GM12878 (cell line): ENCODE measurements at regions not wholly inside any gene's neighbourhood (a gene's known extent, or its start where the extent isn't known, plus 50 kb on each side); places are given as distances from the start of the nearest gene placed in this dataset.

ENCODE experiments used
- ATF7 ChIP-seq: fragments of 450-650 bp; IDR thresholded peaks from 2 replicates; pipeline ENCODE4 v1.6.1; 2016; ENCODE audit warnings: low read depth, mild to moderate bottlenecking
- BCLAF1 ChIP-seq: fragments of 450-650 bp; IDR thresholded peaks from 2 replicates; pipeline ENCODE4 v1.6.1; 2017; ENCODE audit warnings: antibody characterized with exemption, mild to moderate bottlenecking, moderate library complexity
- BRCA1 ChIP-seq: IDR thresholded peaks from 2 replicates; pipeline ENCODE4 v1.6.1; 2011; ENCODE audit warnings: low read depth, low read length, improper control_type of control experiment
- EED ChIP-seq: sonication (generic); IDR thresholded peaks from 2 replicates; pipeline ENCODE4 v1.6.1; 2016; ENCODE audit warnings: antibody characterized with exemption, low read depth
- FOS ChIP-seq: IDR thresholded peaks from 3 replicates; pipeline ENCODE4 v1.6.1; 2011; ENCODE audit warnings: borderline replicate concordance; ENCODE audit not compliant: insufficient read length; ENCODE audit errors: extremely low read depth
- IKZF1 ChIP-seq: fragments of 450-650 bp; conservative IDR thresholded peaks from 2 replicates; pipeline ENCODE4 v1.6.1; 2017; ENCODE audit warnings: antibody characterized with exemption, mild to moderate bottlenecking
- NFXL1 ChIP-seq: fragments of 450-650 bp; IDR thresholded peaks from 2 replicates; pipeline ENCODE4 v1.6.1; 2017; ENCODE audit warnings: antibody characterized with exemption, mild to moderate bottlenecking, borderline replicate concordance
- PAX8 ChIP-seq: fragments of 450-650 bp; IDR thresholded peaks from 2 replicates; pipeline ENCODE4 v1.6.1; 2017; ENCODE audit warnings: mild to moderate bottlenecking, moderate library complexity
- RAD21 ChIP-seq: IDR thresholded peaks from 2 replicates; pipeline ENCODE4 v1.6.1; 2011; ENCODE audit warnings: mild to moderate bottlenecking, low read depth, low read length, moderate library complexity; ENCODE audit not compliant: insufficient read depth
- RB1 ChIP-seq: fragments of 450-650 bp; formaldehyde crosslinking; IDR thresholded peaks from 2 replicates; pipeline ENCODE4 v1.6.1; 2017; ENCODE audit warnings: mild to moderate bottlenecking, borderline replicate concordance
- RBBP5 ChIP-seq: fragments of 200-600 bp; sonication (generic); conservative IDR thresholded peaks from 2 replicates; pipeline ENCODE4 v1.6.1; 2016
- RELA ChIP-seq: fragments of 450-650 bp; IDR thresholded peaks from 2 replicates; pipeline ENCODE4 v1.8.0; 2014; ENCODE audit warnings: borderline replicate concordance; ENCODE audit not compliant: partially characterized antibody
- REST ChIP-seq: IDR thresholded peaks from 2 replicates; pipeline ENCODE4 v1.6.1; 2012; ENCODE audit warnings: mild to moderate bottlenecking, low read depth, low read length
- SUPT20H ChIP-seq: IDR thresholded peaks from 2 replicates; pipeline ENCODE4 v1.6.1; 2011; ENCODE audit warnings: low read depth, mild to moderate bottlenecking, low read length, moderate library complexity, borderline replicate concordance; ENCODE audit not compliant: control insufficient read depth
- TARDBP ChIP-seq: IDR thresholded peaks from 2 replicates; pipeline ENCODE4 v1.6.1; 2016; ENCODE audit warnings: borderline replicate concordance
- USF1 ChIP-seq: IDR thresholded peaks from 2 replicates; pipeline ENCODE4 v1.6.1; 2011; ENCODE audit warnings: borderline replicate concordance, low read depth, mild to moderate bottlenecking, moderate library complexity, mixed read lengths, low read length; ENCODE audit not compliant: insufficient read depth; ENCODE audit errors: extremely low read length
- TF ChIP-seq, protein P1 (sequence below): fragments of 450-650 bp; IDR thresholded peaks from 2 replicates; pipeline ENCODE4 v1.6.1; 2017; ENCODE audit warnings: mild to moderate bottlenecking
- TF ChIP-seq, protein P2 (sequence below): fragments of 450-650 bp; IDR thresholded peaks from 2 replicates; pipeline ENCODE4 v1.6.1; 2018; ENCODE audit warnings: borderline replicate concordance, mild to moderate bottlenecking; ENCODE audit not compliant: partially characterized antibody

GRCh38 chr15:77797270-77797669 lies 164.6 kb upstream of the LINGO1 start (continued):
- TF ChIP-seq TARDBP (no peak), NFXL1 (no peak), RELA (no peak), REST (no peak), SUPT20H (no peak), EED (no peak), IKZF1 (peak; percentile 41; the same call in 1 of the 2 replicates), BRCA1 (no peak), ATF7 (peak; percentile 42), RB1 (no peak), BCLAF1 (no peak), FOS (no peak), RBBP5 (no peak), PAX8 (no peak), RAD21 (no peak), USF1 (no peak)
- TF ChIP-seq, protein P1, sequence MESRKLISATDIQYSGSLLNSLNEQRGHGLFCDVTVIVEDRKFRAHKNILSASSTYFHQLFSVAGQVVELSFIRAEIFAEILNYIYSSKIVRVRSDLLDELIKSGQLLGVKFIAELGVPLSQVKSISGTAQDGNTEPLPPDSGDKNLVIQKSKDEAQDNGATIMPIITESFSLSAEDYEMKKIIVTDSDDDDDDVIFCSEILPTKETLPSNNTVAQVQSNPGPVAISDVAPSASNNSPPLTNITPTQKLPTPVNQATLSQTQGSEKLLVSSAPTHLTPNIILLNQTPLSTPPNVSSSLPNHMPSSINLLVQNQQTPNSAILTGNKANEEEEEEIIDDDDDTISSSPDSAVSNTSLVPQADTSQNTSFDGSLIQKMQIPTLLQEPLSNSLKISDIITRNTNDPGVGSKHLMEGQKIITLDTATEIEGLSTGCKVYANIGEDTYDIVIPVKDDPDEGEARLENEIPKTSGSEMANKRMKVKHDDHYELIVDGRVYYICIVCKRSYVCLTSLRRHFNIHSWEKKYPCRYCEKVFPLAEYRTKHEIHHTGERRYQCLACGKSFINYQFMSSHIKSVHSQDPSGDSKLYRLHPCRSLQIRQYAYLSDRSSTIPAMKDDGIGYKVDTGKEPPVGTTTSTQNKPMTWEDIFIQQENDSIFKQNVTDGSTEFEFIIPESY: no peak
- TF ChIP-seq, protein P2, sequence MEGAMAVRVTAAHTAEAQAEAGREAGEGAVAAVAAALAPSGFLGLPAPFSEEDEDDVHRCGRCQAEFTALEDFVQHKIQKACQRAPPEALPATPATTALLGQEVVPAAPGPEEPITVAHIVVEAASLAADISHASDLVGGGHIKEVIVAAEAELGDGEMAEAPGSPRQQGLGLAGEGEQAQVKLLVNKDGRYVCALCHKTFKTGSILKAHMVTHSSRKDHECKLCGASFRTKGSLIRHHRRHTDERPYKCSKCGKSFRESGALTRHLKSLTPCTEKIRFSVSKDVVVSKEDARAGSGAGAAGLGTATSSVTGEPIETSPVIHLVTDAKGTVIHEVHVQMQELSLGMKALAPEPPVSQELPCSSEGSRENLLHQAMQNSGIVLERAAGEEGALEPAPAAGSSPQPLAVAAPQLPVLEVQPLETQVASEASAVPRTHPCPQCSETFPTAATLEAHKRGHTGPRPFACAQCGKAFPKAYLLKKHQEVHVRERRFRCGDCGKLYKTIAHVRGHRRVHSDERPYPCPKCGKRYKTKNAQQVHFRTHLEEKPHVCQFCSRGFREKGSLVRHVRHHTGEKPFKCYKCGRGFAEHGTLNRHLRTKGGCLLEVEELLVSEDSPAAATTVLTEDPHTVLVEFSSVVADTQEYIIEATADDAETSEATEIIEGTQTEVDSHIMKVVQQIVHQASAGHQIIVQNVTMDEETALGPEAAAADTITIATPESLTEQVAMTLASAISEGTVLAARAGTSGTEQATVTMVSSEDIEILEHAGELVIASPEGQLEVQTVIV: no peak
